Karpas-422 (cell line): ENCODE measurements at regions not wholly inside any gene's neighbourhood (a gene's known extent, or its start where the extent isn't known, plus 50 kb on each side); places are given as distances from the start of the nearest gene placed in this dataset.

Experiments used
- DNase-seq: peaks from one replicate; pipeline ENCODE4 v3.0.0-alpha.2; 2015
- H2AFZ ChIP-seq: fragments of 200-600 bp; sonication (generic); 2 replicates; pipeline ENCODE4 v1.6.1; 2014; ENCODE audit warnings: antibody characterized with exemption, low read length, mixed read lengths
- H3K27ac ChIP-seq: fragments of 200-600 bp; sonication (generic); 2 replicates; pipeline ENCODE4 v1.5.1; 2014; ENCODE audit warnings: mild to moderate bottlenecking, low read length, moderate library complexity
- H3K27me3 ChIP-seq: fragments of 200-600 bp; sonication (generic); 2 replicates; pipeline ENCODE4 v1.6.1; 2014; ENCODE audit warnings: low read length, mixed read lengths
- H3K36me3 ChIP-seq: fragments of 200-600 bp; sonication (generic); 2 replicates; pipeline ENCODE4 v1.6.1; 2014; ENCODE audit warnings: low read length, mixed read lengths; ENCODE audit not compliant: insufficient read depth
- H3K4me1 ChIP-seq: fragments of 200-600 bp; sonication (generic); 2 replicates; pipeline ENCODE4 v1.6.1; 2014; ENCODE audit warnings: mild to moderate bottlenecking, low read length, mixed read lengths
- H3K4me2 ChIP-seq: fragments of 200-600 bp; sonication (generic); 2 replicates; pipeline ENCODE4 v1.6.1; 2014; ENCODE audit warnings: low read length, low read depth, mild to moderate bottlenecking; ENCODE audit not compliant: poor library complexity, severe bottlenecking
- H3K4me3 ChIP-seq: fragments of 200-600 bp; sonication (generic); 2 replicates; pipeline ENCODE4 v1.5.1; 2014; ENCODE audit warnings: mild to moderate bottlenecking, antibody characterized with exemption, low read length, mixed read lengths
- H3K79me2 ChIP-seq: fragments of 200-600 bp; sonication (generic); 2 replicates; pipeline ENCODE4 v1.6.1; 2014; ENCODE audit warnings: mild to moderate bottlenecking, low read length, mixed read lengths
- H3K9ac ChIP-seq: fragments of 200-600 bp; sonication (generic); 2 replicates; pipeline ENCODE4 v1.6.0; 2014; ENCODE audit warnings: low read length
- H3K9me2 ChIP-seq: fragments of 200-600 bp; sonication (generic), shearing (Covaris generic); replicated peaks from 2 replicates; pipeline ENCODE4 v1.6.0; 2014; ENCODE audit warnings: mild to moderate bottlenecking, low read length, moderate library complexity; ENCODE audit not compliant: insufficient read depth
- H3K9me3 ChIP-seq: fragments of 300-700, 200-600 bp; sonication (generic); 2 replicates; pipeline ENCODE4 v1.6.1; 2014; ENCODE audit warnings: low read length, mixed read lengths
- H4K20me1 ChIP-seq: fragments of 200-600 bp; sonication (generic); 2 replicates; pipeline ENCODE4 v1.6.1; 2014; ENCODE audit warnings: mild to moderate bottlenecking, antibody characterized with exemption, low read length, low read depth; ENCODE audit not compliant: insufficient read depth

GRCh38 chr18:77329651-77330050 lies 80.0 kb downstream of the GALR1 start:
- no peaks in the 10 kb centered on the region for H3K9me3 ChIP-seq
- no peak overlapping the region for H2AFZ ChIP-seq

GRCh38 chr18:77334876-77335275 lies 85.2 kb downstream of the GALR1 start:
- H4K20me1 ChIP-seq = no peaks in the 10 kb centered on the region
- no peak overlapping the region for H2AFZ ChIP-seq
- H3K4me3 ChIP-seq = no peak overlapping the region
- no peaks in the 10 kb centered on the region for H3K79me2 ChIP-seq
- no peaks in the 10 kb centered on the region for H3K27me3 ChIP-seq
- H3K9ac ChIP-seq = no peak overlapping the region
- no peaks in the 10 kb centered on the region for H3K9me3 ChIP-seq
- no peak for DNase-seq
- H3K27ac ChIP-seq = no peak overlapping the region
- no peaks in the 10 kb centered on the region for H3K9me2 ChIP-seq
- no peaks in the 10 kb centered on the region for H3K4me1 ChIP-seq
- H3K36me3 ChIP-seq = no peaks in the 10 kb centered on the region
- H3K4me2 ChIP-seq = no peak overlapping the region

More at GRCh38 chr18:77329651-77330050, 80.0 kb downstream of the GALR1 start:
- no peak for DNase-seq
- H3K4me2 ChIP-seq = no peak overlapping the region
- H4K20me1 ChIP-seq = no peaks in the 10 kb centered on the region
- no peaks in the 10 kb centered on the region for H3K79me2 ChIP-seq
- H3K27ac ChIP-seq = no peak overlapping the region
- H3K4me3 ChIP-seq = no peak overlapping the region
- H3K36me3 ChIP-seq = no peaks in the 10 kb centered on the region
- no peaks in the 10 kb centered on the region for H3K4me1 ChIP-seq
- no peaks in the 10 kb centered on the region for H3K27me3 ChIP-seq
- H3K9ac ChIP-seq = no peak overlapping the region
- H3K9me2 ChIP-seq = no peaks in the 10 kb centered on the region

- Histone ChIP-seq H3K27ac (no peak overlapping the region), H3K4me1 (no peaks in the 10 kb centered on the region), H3K4me3 (no peak overlapping the region), H3K9ac (no peak overlapping the region), H3K79me2 (no peaks in the 10 kb centered on the region), H3K27me3 (no peaks in the 10 kb centered on the region), H3K9me2 (no peaks in the 10 kb centered on the region), H2AFZ (no peak overlapping the region), H4K20me1 (no peaks in the 10 kb centered on the region), H3K36me3 (no peaks in the 10 kb centered on the region), H3K4me2 (no peak overlapping the region), H3K9me3 (no peaks in the 10 kb centered on the region)
- DNase-seq = no peak
Measured at GRCh38 chr18:77337604-77338003, 88.0 kb downstream of the GALR1 start.

- H3K27me3 ChIP-seq = no peaks in the 10 kb centered on the region
- no peak overlapping the region for H2AFZ ChIP-seq
- H3K27ac ChIP-seq = no peak overlapping the region
- no peak overlapping the region for H3K9ac ChIP-seq
- H3K79me2 ChIP-seq = no peaks in the 10 kb centered on the region
- no peaks in the 10 kb centered on the region for H3K9me3 ChIP-seq
- H3K4me2 ChIP-seq = no peak overlapping the region
- peaks cover 4% of the 10 kb centered on the region; the same call in 1 of the 2 replicates for H3K4me1 ChIP-seq
- H4K20me1 ChIP-seq = no peaks in the 10 kb centered on the region
- no peak overlapping the region for H3K4me3 ChIP-seq
- no peaks in the 10 kb centered on the region for H3K9me2 ChIP-seq
- no peaks in the 10 kb centered on the region for H3K36me3 ChIP-seq
- no peak for DNase-seq
Measured at GRCh38 chr18:77339093-77339492, 89.4 kb downstream of the GALR1 start.

- no peaks in the 10 kb centered on the region for H4K20me1 ChIP-seq
- no peak for DNase-seq
- no peak overlapping the region for H3K4me3 ChIP-seq
- H3K27me3 ChIP-seq = no peaks in the 10 kb centered on the region
- H3K4me2 ChIP-seq = no peak overlapping the region
- H3K9me2 ChIP-seq = no peaks in the 10 kb centered on the region
- H3K4me1 ChIP-seq = peaks cover 4% of the 10 kb centered on the region; the same call in 1 of the 2 replicates
- no peaks in the 10 kb centered on the region for H3K79me2 ChIP-seq
- H3K36me3 ChIP-seq = no peaks in the 10 kb centered on the region
- H3K27ac ChIP-seq = no peak overlapping the region
- no peak overlapping the region for H2AFZ ChIP-seq
- H3K9ac ChIP-seq = no peak overlapping the region
- H3K9me3 ChIP-seq = no peaks in the 10 kb centered on the region
Measured at GRCh38 chr18:77339623-77340022, 90.0 kb downstream of the GALR1 start.

- Histone ChIP-seq H2AFZ (no peak overlapping the region), H3K4me1 (peaks cover 4% of the 10 kb centered on the region; the same call in 1 of the 2 replicates), H3K79me2 (no peaks in the 10 kb centered on the region)
Measured at GRCh38 chr18:77340815-77341214, 91.2 kb downstream of the GALR1 start.

GRCh38 chr18:77341527-77342325 lies 92.1 kb downstream of the GALR1 start:
- no peaks in the 10 kb centered on the region for H3K9me3 ChIP-seq
- no peaks in the 10 kb centered on the region for H3K27me3 ChIP-seq
- H3K9me2 ChIP-seq = no peaks in the 10 kb centered on the region
- no peak overlapping the region for H3K27ac ChIP-seq
- no peaks in the 10 kb centered on the region for H3K36me3 ChIP-seq
- H3K4me3 ChIP-seq = no peak overlapping the region
- H4K20me1 ChIP-seq = no peaks in the 10 kb centered on the region
- no peaks in the 10 kb centered on the region for H3K79me2 ChIP-seq
- H3K4me2 ChIP-seq = no peak overlapping the region
- H3K4me1 ChIP-seq = peaks cover 4% of the 10 kb centered on the region; the same call in 1 of the 2 replicates
- H2AFZ ChIP-seq = no peak overlapping the region
- no peak for DNase-seq
- no peak overlapping the region for H3K9ac ChIP-seq

More at GRCh38 chr18:77340815-77341214, 91.2 kb downstream of the GALR1 start:
- Histone ChIP-seq H4K20me1 (no peaks in the 10 kb centered on the region), H3K27ac (no peak overlapping the region), H3K36me3 (no peaks in the 10 kb centered on the region), H3K4me3 (no peak overlapping the region), H3K27me3 (no peaks in the 10 kb centered on the region), H3K9me2 (no peaks in the 10 kb centered on the region), H3K4me2 (no peak overlapping the region), H3K9me3 (no peaks in the 10 kb centered on the region), H3K9ac (no peak overlapping the region)
- DNase-seq = no peak

- Histone ChIP-seq H3K4me1 (peaks cover 4% of the 10 kb centered on the region; the same call in 1 of the 2 replicates), H3K27me3 (no peaks in the 10 kb centered on the region), H2AFZ (no peak overlapping the region), H3K79me2 (no peaks in the 10 kb centered on the region), H3K9me3 (no peaks in the 10 kb centered on the region), H3K27ac (no peak overlapping the region), H4K20me1 (no peaks in the 10 kb centered on the region), H3K9ac (no peak overlapping the region), H3K4me3 (no peak overlapping the region), H3K36me3 (no peaks in the 10 kb centered on the region), H3K4me2 (no peak overlapping the region), H3K9me2 (no peaks in the 10 kb centered on the region)
- no peak for DNase-seq
Measured at GRCh38 chr18:77342736-77343135, 93.1 kb downstream of the GALR1 start.
